ENCODE measurements at regions not wholly inside any gene's neighbourhood (a gene's known extent, or its start where the extent isn't known, plus 50 kb on each side); places are given as distances from the start of the nearest gene placed in this dataset.

- DNase-seq (ENCODE audit: low read depth, low spot score) = no peak
These were observed 49.8 kb upstream of the AGPS start for GRCh38 chr2:177342736-177343135.
